Testis (tissue), 2 donors: ENCODE measurements at regions not wholly inside any gene's neighbourhood (a gene's known extent, or its start where the extent isn't known, plus 50 kb on each side); places are given as distances from the start of the nearest gene placed in this dataset.

Experiments used
- POLR2A ChIP-seq: fragments of 450-650 bp; IDR thresholded peaks from one replicate; pipeline ENCODE4 v1.6.1; 2017; ENCODE audit warnings: antibody characterized with exemption, mild to moderate bottlenecking, moderate library complexity
- TF ChIP-seq, protein P1 (sequence below), 3 experiments: fragments of 450-650 bp in 2 of 3; fragments of 200-600 bp in 1 of 3; sonication (generic) in 1 of 3; IDR thresholded peaks; one replicate each; pipeline ENCODE4 v1.5.1; 2016 to 2019; ENCODE audit warnings: antibody characterized with exemption in 3 of 3, mild to moderate bottlenecking in 2 of 3, moderate library complexity in 1 of 3

GRCh38 chr11:37320921-37321320, 722.9 kb upstream of the RAG2 start:
- TF ChIP-seq, protein P1, sequence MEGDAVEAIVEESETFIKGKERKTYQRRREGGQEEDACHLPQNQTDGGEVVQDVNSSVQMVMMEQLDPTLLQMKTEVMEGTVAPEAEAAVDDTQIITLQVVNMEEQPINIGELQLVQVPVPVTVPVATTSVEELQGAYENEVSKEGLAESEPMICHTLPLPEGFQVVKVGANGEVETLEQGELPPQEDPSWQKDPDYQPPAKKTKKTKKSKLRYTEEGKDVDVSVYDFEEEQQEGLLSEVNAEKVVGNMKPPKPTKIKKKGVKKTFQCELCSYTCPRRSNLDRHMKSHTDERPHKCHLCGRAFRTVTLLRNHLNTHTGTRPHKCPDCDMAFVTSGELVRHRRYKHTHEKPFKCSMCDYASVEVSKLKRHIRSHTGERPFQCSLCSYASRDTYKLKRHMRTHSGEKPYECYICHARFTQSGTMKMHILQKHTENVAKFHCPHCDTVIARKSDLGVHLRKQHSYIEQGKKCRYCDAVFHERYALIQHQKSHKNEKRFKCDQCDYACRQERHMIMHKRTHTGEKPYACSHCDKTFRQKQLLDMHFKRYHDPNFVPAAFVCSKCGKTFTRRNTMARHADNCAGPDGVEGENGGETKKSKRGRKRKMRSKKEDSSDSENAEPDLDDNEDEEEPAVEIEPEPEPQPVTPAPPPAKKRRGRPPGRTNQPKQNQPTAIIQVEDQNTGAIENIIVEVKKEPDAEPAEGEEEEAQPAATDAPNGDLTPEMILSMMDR (IDR thresholded peaks at IDR 0.05) = no peak
- TF ChIP-seq POLR2A = no peak
